Left lung (tissue), 4 donors: ENCODE measurements at regions not wholly inside any gene's neighbourhood (a gene's known extent, or its start where the extent isn't known, plus 50 kb on each side); places are given as distances from the start of the nearest gene placed in this dataset.

Experiments used
- ATAC-seq: fragments of 200-7000 bp; cut with Tn5 transposase; one replicate; pipeline ENCODE4 v1.9.1; 2020; ENCODE audit warnings: moderate library complexity
- DNase-seq, 4 donors: peaks; one replicate each; pipeline ENCODE4 v3.0.0-alpha.2; 2013 to 2020
- H3K27ac ChIP-seq, 2 donors: fragments of 200-600 bp; sonication (generic) in 1 of 2; one replicate each; pipeline versions ENCODE4 v1.5.0 to v1.8.0; 2020 to 2021
- H3K27me3 ChIP-seq, 2 donors: fragments of 200-600 bp; sonication (generic) in 1 of 2; one replicate each; pipeline versions ENCODE4 v1.5.0 to v1.8.0; 2020 to 2021
- H3K36me3 ChIP-seq, 2 donors: fragments of 200-600 bp; sonication (generic) in 1 of 2; one replicate each; pipeline versions ENCODE4 v1.5.0 to v1.8.0; 2020 to 2021
- H3K4me1 ChIP-seq, 2 donors: fragments of 200-600 bp; one replicate each; pipeline ENCODE4 v1.8.0; 2021
- H3K4me3 ChIP-seq, 2 donors: fragments of 200-600 bp; sonication (generic) in 1 of 2; one replicate each; pipeline versions ENCODE4 v1.5.0 to v1.8.0; 2020 to 2021; ENCODE audit warnings: mild to moderate bottlenecking in 1 of 2
- H3K9me3 ChIP-seq, 2 donors: fragments of 200-600 bp; sonication (generic) in 1 of 2; one replicate each; pipeline versions ENCODE4 v1.5.0 to v1.8.0; 2020 to 2021
- intact Hi-C, 2 donors: fragments of 100-400 bp; cut with DNase I; formaldehyde crosslinking; loops; one replicate each; pipeline versions ENCODE4 v1.11.2 to v1.14.2; 2022
- TF ChIP-seq, protein P1 (sequence below), 2 donors: fragments of 200-600 bp; sonication (generic) in 1 of 2; IDR thresholded peaks; one replicate each; pipeline versions ENCODE4 v1.5.0 to v1.8.0; 2021; ENCODE audit warnings: antibody characterized with exemption in 2 of 2
- donor health status: DM: no; HTN: yes; CAD: no.
- donor health status: DM: no; HTN: no; CAD: no.

DNA sequence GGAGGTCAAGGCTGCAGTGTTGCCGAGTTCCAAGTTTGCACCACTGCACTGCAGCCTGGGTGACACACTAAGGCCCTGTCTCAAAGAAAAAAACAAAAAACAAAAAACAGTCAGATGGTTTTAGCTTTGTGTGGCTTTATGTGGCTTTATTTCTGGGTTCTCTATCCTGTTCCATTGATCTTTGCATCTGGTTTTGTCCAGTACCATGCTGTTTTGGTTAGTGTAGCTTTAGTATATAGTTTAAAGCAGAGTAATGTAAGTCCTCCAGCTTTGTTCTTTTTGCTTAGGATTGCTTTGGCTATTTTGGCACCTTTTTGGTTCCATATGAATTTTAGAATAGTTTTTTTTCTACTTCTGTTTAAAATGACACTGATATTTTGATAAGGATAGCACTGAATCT is 225.5 kb downstream of the HDGFL1 start:
- TF ChIP-seq, protein P1, sequence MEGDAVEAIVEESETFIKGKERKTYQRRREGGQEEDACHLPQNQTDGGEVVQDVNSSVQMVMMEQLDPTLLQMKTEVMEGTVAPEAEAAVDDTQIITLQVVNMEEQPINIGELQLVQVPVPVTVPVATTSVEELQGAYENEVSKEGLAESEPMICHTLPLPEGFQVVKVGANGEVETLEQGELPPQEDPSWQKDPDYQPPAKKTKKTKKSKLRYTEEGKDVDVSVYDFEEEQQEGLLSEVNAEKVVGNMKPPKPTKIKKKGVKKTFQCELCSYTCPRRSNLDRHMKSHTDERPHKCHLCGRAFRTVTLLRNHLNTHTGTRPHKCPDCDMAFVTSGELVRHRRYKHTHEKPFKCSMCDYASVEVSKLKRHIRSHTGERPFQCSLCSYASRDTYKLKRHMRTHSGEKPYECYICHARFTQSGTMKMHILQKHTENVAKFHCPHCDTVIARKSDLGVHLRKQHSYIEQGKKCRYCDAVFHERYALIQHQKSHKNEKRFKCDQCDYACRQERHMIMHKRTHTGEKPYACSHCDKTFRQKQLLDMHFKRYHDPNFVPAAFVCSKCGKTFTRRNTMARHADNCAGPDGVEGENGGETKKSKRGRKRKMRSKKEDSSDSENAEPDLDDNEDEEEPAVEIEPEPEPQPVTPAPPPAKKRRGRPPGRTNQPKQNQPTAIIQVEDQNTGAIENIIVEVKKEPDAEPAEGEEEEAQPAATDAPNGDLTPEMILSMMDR (IDR thresholded peaks at IDR 0.05), result no peak
- no peak overlapping the region for H3K27ac ChIP-seq
- no peaks in the 10 kb centered on the region for H3K27me3 ChIP-seq
- peaks cover 0 to 29% of the 10 kb centered on the region in 2 donors for H3K9me3 ChIP-seq
- no peak for DNase-seq
- H3K36me3 ChIP-seq, result no peaks in the 10 kb centered on the region
- H3K4me3 ChIP-seq, result no peak overlapping the region
- H3K4me1 ChIP-seq, result no peaks in the 10 kb centered on the region
- no peak for ATAC-seq
- intact Hi-C loops, result no loop called here

DNA sequence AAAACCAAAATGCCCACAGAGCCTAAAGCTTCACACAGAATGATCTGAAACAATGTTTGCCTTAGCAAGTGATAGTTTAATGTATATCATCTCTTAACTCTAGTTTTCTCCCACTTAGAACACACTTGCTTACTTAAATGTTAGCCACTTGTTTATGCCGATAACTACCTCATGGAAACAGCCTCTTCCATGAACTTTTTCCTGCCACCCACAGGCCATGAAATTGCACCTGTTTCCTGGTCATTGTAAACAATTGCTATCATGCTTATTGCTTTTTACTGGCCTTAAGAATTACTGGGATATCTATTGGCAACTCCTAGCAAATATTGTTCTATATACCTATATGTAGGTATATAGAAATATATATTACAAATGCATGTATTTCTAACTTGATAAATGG is 231.1 kb downstream of the HDGFL1 start:
- DNase-seq, result no peak
- Histone ChIP-seq H3K36me3 (no peaks in the 10 kb centered on the region), H3K27ac (no peak overlapping the region), H3K9me3 (peaks cover 0 to 9% of the 10 kb centered on the region in 2 donors), H3K4me1 (no peaks in the 10 kb centered on the region), H3K4me3 (no peak overlapping the region), H3K27me3 (no peaks in the 10 kb centered on the region)
- TF ChIP-seq, protein P1 (IDR thresholded peaks at IDR 0.05), result no peak
- intact Hi-C loops, result no loop called here
- no peak for ATAC-seq

DNA sequence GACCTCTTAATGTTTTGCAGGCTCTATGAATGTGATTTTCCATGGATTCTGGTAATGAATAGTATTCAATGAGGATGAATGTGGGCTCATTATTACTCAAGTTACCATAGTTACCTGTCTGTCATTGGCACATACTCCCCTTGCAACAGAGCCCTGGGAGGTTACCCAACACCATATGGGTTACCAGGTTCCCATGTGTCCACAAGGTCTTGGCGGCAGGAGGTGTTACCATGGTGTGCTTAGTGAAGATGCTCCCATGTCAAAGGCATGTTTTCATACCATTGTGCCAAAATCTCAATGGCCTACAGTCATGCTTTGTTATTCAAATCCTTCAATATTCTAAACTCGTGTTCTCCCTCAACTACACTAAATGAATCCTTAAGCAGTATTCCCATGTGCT is 232.5 kb downstream of the HDGFL1 start:
- H3K36me3 ChIP-seq, result no peaks in the 10 kb centered on the region
- peaks cover 0 to 1% of the 10 kb centered on the region in 2 donors for H3K9me3 ChIP-seq
- no peaks in the 10 kb centered on the region for H3K4me1 ChIP-seq
- intact Hi-C loops, result no loop called here
- no peak overlapping the region for H3K4me3 ChIP-seq
- no peak overlapping the region for H3K27ac ChIP-seq
- DNase-seq, result no peak
- no peak for ATAC-seq
- TF ChIP-seq, protein P1 (IDR thresholded peaks at IDR 0.05), result no peak
- no peaks in the 10 kb centered on the region for H3K27me3 ChIP-seq

DNA sequence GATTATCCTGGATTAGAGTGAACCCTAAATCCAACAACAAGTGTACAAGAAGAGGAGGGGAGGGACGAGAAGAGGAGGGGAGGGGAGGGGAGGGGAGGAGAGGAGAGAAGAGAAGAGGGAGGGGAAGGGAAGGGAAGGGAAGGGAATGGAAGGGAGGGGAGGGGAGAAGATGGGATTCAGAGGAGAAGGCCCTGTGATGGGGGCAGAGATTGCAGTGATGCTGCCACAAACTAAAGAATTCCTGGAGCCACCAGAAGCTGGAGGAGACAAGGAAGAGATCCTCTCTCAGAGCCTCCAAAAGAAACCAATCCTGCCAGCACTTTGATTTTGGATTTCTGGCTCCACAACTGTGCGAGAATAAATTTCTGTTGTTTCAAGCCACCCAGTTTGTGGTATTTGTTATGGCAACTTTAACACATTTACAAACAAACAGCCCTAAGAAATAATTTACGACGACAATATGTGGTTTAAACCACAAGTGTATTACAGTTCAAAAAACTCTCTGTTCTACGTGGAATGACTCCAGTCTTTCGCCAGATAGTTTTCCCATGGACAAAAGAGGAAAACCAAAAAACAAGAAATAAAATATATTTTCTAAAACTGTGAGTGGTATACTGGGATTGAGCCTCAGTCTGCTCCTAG is 235.4 kb downstream of the HDGFL1 start:
- TF ChIP-seq, protein P1 (IDR thresholded peaks at IDR 0.05), result no peak
- Histone ChIP-seq H3K4me3 (no peak overlapping the region), H3K9me3 (no peaks in the 10 kb centered on the region), H3K4me1 (no peaks in the 10 kb centered on the region), H3K27me3 (no peaks in the 10 kb centered on the region), H3K36me3 (no peaks in the 10 kb centered on the region), H3K27ac (no peak overlapping the region)
- no peak for ATAC-seq
- intact Hi-C loops, result no loop called here
- DNase-seq, result no peak

DNA sequence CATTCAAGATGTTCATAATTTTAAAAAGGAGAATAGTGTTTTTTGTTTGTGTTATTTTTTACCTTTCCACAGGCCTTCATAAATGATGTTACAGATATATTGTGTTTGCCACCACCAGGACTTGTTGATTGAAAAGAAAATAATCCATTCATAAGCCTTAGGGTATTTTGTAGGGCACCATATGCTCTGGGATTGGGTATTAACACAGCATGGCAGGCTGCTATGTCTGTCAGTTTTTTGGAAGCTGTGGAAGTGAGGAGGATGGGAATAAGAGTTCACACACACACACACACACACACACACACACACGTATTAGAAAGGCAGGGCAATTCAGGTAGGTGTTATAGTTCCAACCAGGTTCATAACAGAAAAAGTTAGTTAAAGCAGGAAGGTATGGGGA is 237.9 kb downstream of the HDGFL1 start:
- H3K4me3 ChIP-seq, result no peak overlapping the region

More for the DNA sequence above, 237.9 kb downstream of the HDGFL1 start:
- Histone ChIP-seq H3K27me3 (no peaks in the 10 kb centered on the region), H3K27ac (no peak overlapping the region), H3K9me3 (no peaks in the 10 kb centered on the region), H3K36me3 (no peaks in the 10 kb centered on the region), H3K4me1 (no peaks in the 10 kb centered on the region)
- intact Hi-C loops, result no loop called here
- no peak for DNase-seq
- TF ChIP-seq, protein P1 (IDR thresholded peaks at IDR 0.05), result no peak
- no peak for ATAC-seq
